Stimulated activated naive CD8-positive, alpha-beta T cell treated with anti-CD3 and anti-CD28 coated beads, Interleukin-15, Interleukin-2, amounts not matched to agents 100 U/mL and 50 U/mL, for 24 hours (primary cell): ENCODE measurements at regions not wholly inside any gene's neighbourhood (a gene's known extent, or its start where the extent isn't known, plus 50 kb on each side); places are given as distances from the start of the nearest gene placed in this dataset.
"Not testable (repeated sequence)": the region's sequence is repeated elsewhere in the genome, so short reads cannot be mapped to it uniquely, and the experiment has no call there.

ENCODE experiments used
- ATAC-seq: fragments of 150-1000 bp; cut with Tn5 transposase; one replicate; pipeline ENCODE4 v1.10.0; 2021
- DNase-seq: peaks from one replicate; pipeline ENCODE4 v3.0.0; 2021

- ATAC-seq (no peak), DNase-seq (no peak)
Observed at GRCh38 chr12:127594351-127594970, 672.5 kb upstream of the TMEM132C start.

- ATAC-seq: no peak
- DNase-seq: no peak
Observed at GRCh38 chr12:127595506-127595905, 671.5 kb upstream of the TMEM132C start.

- ATAC-seq: no peak
- no peak for DNase-seq
Observed at GRCh38 chr12:127596891-127597290, 670.1 kb upstream of the TMEM132C start.

- DNase-seq (no peak), ATAC-seq (no peak)
Observed at GRCh38 chr12:127599436-127599835, 667.5 kb upstream of the TMEM132C start.

- no peak for DNase-seq
- ATAC-seq: no peak
Observed at GRCh38 chr12:127600211-127600610, 666.8 kb upstream of the TMEM132C start.

GRCh38 chr12:127606476-127607015 is 660.4 kb upstream of the TMEM132C start:
- DNase-seq (no peak), ATAC-seq (no peak)

GRCh38 chr12:127607146-127607725 is 659.7 kb upstream of the TMEM132C start:
- no peak for ATAC-seq
- no peak for DNase-seq

GRCh38 chr12:127608359-127608758 is 658.6 kb upstream of the TMEM132C start:
- ATAC-seq, DNase-seq: not testable (repeated sequence)

GRCh38 chr12:127613056-127613455 is 653.9 kb upstream of the TMEM132C start:
- ATAC-seq: no peak
- no peak for DNase-seq

- no peak for ATAC-seq
- DNase-seq: no peak
Observed at GRCh38 chr12:127619869-127620734, 646.9 kb upstream of the TMEM132C start.

- ATAC-seq (no peak), DNase-seq (no peak)
Observed at GRCh38 chr12:127620735-127621355, 646.1 kb upstream of the TMEM132C start.

- ATAC-seq (no peak), DNase-seq (no peak)
Observed at GRCh38 chr12:127621366-127621765, 645.6 kb upstream of the TMEM132C start.

GRCh38 chr12:127623362-127623761 is 643.6 kb upstream of the TMEM132C start:
- DNase-seq (no peak), ATAC-seq (no peak)

GRCh38 chr12:127625176-127625771 is 641.7 kb upstream of the TMEM132C start:
- DNase-seq (no peak), ATAC-seq (no peak)

- ATAC-seq: no peak
- DNase-seq: no peak
Observed at GRCh38 chr12:127628645-127629044, 638.3 kb upstream of the TMEM132C start.

- DNase-seq (no peak), ATAC-seq (no peak)
Observed at GRCh38 chr12:127629066-127629820, 637.7 kb upstream of the TMEM132C start.

GRCh38 chr12:127632461-127632860 is 634.5 kb upstream of the TMEM132C start:
- no peak for DNase-seq
- no peak for ATAC-seq

- no peak for ATAC-seq
- no peak for DNase-seq
Observed at GRCh38 chr12:127635838-127636237, 631.1 kb upstream of the TMEM132C start.

GRCh38 chr12:127636882-127637281 is 630.1 kb upstream of the TMEM132C start:
- no peak for DNase-seq
- ATAC-seq: no peak

- no peak for ATAC-seq
- DNase-seq: no peak
Observed at GRCh38 chr12:127640181-127640886, 626.6 kb upstream of the TMEM132C start.

GRCh38 chr12:127642208-127642607 is 624.8 kb upstream of the TMEM132C start:
- DNase-seq: no peak
- no peak for ATAC-seq
